ENCODE measurements at regions not wholly inside any gene's neighbourhood (a gene's known extent, or its start where the extent isn't known, plus 50 kb on each side); places are given as distances from the start of the nearest gene placed in this dataset.

DNA sequence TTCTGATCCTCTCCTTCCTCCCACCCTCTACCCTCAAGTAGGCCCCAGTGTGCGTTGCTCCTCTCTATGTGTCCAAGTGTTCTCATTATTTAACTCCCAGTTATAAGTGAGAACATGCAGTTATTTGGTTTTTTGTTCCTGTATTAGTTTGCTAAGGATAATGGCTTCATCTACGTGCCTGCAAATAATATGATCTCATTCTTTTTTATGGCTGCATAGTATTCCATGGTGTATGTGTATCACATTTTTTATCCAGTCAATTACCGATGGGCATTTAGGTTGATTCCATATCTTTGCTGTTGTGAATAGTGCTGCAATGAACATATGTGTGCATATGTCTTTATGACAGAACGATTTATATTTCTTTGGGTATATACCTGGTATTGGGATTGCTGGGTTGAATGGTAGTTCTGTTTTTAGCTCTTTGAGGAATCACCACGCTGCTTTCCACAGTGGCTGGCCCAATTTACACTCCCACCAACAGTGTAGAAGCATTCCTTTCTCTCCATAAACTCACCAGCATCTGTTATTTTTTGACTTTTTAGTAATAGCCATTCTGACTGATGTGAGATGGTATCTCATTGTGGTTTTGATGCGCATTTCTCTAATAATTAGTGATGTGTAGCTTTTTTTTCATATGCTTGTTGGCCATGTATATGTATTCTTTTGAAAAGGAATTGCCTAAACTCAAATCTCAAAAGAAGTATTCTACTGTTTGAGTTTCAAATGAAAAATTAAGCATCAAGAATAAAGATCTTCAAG, 116.9 kb downstream of the ETS2 start:
- no peak for DNase-seq

- DNase-seq = no peak
These were observed 116.0 kb downstream of the ETS2 start for GRCh38 chr21:38921511-38922251.

GRCh38 chr21:38920631-38921398, 115.1 kb downstream of the ETS2 start:
- no peak for DNase-seq

GRCh38 chr21:38918607-38919346, 113.0 kb downstream of the ETS2 start:
- DNase-seq = no peak

- DNase-seq = no peak
These were observed 111.5 kb downstream of the ETS2 start for GRCh38 chr21:38917043-38917774.

DNA sequence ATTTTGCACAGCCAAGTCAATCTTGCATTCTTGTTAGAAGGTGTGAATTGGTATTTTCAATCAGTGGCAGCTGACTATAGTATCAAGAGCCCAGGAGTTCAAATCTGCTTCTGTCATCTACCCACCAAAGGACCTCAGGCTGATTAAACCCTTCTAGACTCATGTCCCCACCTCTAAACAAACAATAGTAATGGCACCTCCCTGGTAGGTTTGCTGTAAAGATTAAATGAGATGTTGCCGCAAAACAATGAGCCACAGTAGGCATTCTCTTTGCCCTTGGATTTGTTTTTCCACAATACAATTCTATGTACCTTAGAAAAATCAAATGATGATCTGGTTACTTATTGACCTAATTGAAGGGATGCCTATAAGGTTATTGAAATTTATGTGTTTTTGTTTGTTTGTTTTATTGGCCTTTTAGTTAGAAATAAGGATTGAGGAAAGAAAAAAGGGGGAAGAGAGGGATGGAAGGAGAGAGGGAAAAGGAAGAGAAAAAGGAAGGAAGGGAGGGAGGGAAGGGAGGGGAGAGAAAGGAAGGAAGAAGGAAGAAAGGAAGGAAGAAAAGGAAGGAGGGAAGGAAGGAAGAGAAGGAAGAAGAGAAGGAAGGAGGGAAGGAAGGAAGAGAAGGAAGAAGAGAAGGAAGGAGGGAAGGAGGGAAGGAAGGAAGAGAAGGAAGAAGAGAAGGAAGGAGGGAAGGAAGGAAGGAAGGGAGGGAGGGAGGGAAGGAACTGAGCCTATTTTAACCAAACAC, 110.7 kb downstream of the ETS2 start:
- no peak for DNase-seq

GRCh38 chr21:38915546-38915945, 109.8 kb downstream of the ETS2 start:
- DNase-seq = no peak

DNA sequence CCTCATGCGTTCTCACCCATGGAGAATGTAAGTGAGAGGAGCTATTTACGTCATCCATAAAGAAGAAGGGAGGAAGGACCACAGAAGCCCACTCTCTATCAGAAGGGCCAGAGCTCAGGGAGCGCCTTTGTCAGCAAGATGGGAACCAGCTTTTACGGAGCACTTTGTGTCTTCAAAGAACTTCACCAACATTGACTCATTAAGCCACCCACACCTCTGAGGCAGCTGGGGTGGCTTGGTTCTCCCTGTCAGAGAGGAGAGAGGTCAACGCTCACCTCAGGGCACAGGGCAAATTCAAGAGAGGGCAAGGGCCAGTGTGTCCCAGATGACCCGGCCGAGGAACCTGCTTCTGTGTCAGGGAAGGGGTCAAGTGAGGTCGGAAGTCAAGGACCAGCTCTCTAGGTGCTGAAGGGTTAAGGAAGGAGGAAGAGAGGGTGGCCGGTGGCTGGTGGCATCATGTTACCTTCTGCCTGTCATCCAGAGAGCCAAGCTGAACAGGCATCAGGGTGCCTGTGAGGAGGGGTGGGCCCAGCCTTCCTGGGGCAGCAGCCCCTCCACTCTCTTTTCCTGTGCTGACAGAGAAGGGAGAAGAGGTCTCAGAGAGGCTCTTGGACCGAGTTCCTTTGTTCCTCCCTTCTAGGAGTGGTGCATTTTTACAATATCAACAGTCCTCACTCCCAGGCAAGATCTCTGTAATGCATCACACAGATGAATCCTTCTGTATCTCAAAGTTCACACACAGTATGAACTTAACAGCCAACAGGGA, 109.0 kb downstream of the ETS2 start:
- no peak for DNase-seq

GRCh38 chr21:38913893-38914527, 108.3 kb downstream of the ETS2 start:
- no peak for DNase-seq

DNA sequence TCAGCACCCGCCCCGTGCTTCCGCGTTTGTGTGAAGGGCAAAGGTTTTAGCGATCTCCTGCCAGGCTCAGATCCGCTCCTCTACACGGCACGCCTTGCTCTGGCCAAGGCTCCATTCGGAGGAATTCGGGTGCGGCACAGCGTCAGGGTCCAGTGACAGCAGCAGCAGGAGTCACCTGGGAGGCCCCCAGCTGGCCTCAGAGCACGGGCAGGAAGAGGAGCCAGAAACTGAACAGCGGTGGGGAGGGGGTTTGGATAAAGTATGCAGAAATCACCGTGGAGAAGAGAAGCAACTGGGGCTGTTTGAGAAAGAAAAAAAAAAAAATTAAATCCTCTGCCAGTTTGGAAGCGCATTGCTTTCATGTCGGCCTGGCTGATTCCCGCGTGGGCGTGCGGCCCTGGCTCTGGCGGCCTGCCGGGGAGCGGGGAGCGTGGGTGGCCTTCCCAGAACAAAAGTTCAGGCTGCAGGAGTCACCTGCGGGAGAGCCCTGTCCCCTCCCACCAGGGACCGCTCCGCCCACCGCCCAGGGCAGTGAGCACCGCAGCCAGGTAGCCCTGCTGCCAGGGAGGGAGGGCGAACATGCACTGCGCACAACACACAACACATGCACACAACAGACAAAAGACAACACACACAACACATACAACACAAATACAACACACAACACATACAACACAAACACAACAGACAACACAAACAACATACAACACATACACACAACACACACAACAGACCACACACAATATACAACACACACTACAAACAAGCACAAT, 107.6 kb downstream of the ETS2 start:
- no peak for DNase-seq

DNA sequence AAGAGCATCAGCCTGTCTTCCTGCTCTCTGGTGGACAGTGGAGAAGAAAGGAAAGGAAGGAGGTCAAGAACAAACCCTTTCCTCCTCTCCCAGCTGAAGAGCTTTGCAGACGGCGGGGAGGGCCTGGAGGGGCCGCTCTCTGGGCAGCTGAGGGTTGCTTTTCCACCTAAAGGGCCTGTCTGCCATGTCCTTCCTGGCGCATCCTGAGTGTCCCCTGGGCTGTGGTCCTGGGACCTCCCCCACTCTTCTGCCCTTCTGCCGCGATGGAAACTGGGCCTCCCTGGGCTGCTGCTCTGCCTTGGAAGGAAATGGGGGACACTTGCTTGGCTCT, 107.0 kb downstream of the ETS2 start:
- DNase-seq = no peak

DNA sequence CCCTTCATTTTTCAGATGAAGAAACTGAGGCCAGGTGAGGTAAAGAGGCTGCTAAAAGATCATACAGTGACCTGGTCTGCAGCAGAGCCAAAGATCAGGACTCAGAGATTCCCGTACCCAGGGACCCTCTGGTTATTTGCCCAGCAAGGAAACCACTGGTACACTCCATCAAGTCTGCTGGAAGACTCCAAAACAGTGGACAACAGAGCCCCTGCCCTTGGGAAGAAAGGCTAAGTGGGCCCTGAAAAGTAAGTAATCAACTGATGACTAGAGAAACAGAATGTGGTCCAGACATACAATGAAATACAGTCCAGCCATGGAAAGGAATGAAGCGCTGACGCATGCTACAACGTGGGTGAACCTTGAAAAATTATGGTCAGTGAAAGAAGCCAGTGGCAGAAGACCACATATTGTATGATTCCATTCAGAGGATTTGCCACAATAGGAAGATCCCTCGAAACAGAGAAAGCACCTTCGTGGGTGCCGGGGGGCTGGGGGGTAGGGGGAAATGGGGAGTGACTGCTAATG, 106.4 kb downstream of the ETS2 start:
- DNase-seq = no peak

DNA sequence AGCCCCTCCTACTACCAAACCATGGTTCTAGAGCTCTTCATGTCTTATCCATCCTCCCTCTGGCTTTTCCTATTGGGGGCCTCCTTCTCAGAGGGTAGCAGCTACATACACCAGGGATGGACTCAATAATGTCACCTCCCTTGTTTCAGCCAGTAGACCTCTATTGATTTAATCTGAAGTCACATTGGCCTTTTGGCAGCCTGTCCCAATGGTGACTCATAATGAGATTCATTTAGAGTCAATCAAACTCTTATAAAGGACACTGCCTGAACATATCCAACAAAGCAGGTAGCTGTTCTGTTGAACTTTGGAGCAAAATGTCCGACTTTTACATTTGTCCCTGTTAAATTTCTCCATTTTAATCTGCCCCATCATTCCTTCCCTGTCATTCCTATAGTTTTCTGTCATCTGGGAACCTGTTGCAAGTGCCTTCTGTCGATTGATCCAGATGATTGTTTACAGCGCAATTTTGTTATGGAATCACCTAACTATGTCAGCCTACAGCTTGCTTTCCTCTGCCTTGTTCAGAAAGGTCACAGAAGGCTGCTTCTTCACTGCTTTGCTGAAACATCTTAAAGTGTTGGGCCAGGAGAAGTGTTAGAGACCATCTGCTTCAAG, 105.9 kb downstream of the ETS2 start:
- no peak for DNase-seq

DNA sequence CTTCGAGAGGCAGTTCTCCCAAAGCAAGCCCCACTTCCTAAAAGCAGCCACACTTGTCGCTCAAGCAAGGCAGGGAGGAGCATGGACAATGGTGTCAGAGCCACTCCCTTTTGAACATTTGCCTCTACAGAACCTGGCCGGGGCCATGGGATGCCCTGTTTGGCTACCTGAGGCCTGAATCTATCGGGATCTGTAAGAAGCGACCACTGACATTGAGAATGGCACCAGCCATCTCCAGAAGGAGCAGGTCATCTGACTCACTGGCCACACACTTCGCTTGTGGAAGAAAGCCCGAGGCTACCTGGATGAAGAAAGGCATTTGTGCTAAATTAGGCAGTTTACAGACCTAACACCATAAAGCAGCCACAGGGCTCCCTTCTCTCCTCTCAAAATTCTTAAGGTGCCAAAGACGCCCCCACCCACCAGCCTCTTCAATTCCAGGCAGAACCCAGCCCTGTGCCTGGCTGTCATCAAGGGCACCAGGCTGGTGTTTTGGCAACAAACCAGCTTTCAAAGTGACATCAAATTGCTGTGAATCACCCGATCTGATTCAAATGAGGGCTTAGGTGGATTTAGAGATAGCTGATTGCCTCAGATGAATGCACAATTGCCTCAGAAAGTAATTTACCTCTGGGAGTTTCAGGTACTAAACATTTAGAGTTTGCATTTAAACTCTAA, 104.8 kb downstream of the ETS2 start:
- no peak for DNase-seq

- no peak for DNase-seq
These were observed 104.2 kb downstream of the ETS2 start for GRCh38 chr21:38909929-38910328.

- no peak for DNase-seq
These were observed 103.4 kb downstream of the ETS2 start for GRCh38 chr21:38909109-38909508.

GRCh38 chr21:38908537-38908936, 102.8 kb downstream of the ETS2 start:
- DNase-seq = no peak

DNA sequence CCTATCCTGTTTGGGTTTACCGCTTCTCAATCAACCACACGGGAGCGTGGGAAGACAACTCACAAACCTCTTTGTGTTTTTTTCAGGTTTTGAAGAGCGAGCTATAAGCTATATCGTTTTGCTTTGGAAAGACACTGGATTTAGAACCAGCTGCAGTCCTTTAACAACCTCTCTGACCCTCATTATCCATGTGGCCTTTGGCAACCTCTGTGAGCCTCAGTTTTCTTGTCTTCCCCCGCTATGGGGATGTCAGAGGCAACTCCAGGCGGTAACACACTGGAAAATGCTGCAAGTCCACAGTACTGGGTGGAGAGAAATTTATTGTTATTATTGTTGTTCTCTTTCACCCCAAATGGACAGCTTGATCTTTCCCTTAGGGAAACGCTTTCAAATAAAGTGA, 100.0 kb downstream of the ETS2 start:
- DNase-seq = no peak
